GM20431 (cell line): ENCODE measurements at regions not wholly inside any gene's neighbourhood (a gene's known extent, or its start where the extent isn't known, plus 50 kb on each side); places are given as distances from the start of the nearest gene placed in this dataset.
"Not testable (repeated sequence)": the region's sequence is repeated elsewhere in the genome, so short reads cannot be mapped to it uniquely, and the experiment has no call there.

Source experiments
- in situ Hi-C: fragments of 300-500 bp; cut with MseI, MboI; formaldehyde crosslinking; loops from one replicate; pipeline ENCODE4 v1.15.0; 2020; ENCODE audit warnings: low sequenced_read_pairs; ENCODE audit not compliant: unreplicated experiment

DNA sequence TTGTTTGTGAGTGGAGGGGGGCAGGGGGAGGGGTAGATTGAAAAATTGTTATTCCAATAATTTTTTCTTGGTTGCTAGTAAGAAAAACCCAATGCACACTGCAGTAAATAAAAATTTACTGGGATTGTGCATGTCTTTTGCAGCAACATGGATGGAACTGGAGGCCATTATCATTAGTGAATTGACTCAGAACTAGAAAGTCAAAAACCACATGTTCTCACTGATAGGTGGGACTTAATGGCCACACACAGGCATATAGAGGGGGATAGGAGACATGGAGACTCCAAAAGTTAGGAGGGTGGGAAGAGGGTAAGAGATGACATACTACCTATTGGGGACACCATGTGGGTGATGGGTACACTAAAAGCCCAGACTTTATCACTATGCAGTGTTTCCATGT is 67.2 kb downstream of the BUB3 start:
- in situ Hi-C loops: no loop called here

GRCh38 chr10:123222832-123223231 is 68.6 kb downstream of the BUB3 start:
- in situ Hi-C loops: no loop called here

DNA sequence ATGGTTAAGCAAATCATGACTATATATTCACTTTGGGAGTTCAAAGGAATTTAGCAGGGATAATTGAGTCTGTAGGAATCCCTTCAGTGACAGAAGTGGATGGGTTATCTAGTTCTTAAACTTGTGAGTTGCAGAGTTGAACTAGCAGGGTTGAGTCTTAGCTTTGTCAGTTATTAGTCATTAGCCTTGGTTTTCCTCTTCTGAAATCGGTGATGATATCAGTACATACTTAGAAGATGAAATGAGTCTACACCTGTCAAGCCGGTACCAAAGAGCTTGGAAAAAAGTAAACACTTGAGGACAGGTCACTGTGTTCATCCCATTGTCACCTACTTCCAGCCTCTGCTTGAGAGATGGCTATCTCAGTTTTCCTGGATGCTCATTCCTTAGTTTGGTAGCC is 73.5 kb downstream of the BUB3 start:
- in situ Hi-C loops: no loop called here

DNA sequence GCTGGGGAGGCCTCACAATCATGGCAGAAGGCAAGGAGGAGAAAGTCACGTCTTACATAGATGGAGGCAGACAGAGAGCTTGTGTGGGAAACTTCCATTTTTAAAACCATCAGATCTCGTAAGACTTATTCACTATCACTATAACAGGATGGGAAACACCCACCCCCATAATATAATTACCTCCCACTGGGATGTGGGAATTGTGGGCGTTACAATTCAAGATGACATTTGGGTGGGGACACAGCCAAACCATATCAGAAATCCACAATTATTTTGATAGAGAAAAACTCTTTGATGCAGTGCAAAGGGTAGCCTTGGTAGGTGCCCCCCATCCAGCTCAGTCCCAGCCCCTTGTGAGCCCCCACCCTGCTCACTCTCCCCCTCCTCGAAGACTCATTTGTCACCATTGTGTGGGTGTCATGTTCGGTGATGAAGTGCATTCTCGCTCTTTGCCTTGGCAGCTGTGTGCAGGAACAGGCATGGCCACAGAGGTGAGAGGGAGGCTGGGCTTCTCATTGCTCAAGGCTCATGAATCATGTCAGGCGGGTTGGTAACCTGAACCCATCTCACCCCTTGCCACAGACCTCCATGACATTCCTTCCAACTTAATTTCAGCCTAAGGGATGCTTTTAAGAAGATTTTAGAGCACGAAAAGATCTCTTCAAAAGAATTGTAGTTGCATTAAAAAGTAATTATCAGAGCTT is 75.9 kb downstream of the BUB3 start:
- in situ Hi-C loops: no loop called here

DNA sequence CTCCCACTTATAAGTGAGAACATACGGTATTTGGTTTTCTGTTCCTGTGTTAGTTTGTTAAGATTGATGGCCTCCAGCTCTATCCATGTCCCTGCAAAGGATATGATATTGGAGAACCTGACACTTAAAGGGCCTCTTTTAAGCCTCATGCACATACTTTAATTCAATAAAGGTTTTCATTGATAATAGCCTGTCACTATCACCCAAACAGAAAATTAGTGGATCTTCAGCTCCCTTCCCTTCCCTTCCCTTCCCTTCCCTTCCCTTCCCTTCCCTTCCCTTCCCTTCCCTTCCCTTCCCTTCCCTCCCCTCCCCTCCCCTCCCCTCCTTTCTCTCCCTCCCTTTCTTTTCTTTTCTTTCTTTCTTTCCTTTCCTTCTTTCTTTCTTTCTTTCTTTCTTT is 78.7 kb downstream of the BUB3 start:
- in situ Hi-C loops: not testable (repeated sequence)

- in situ Hi-C loops: not testable (repeated sequence)
Measured at GRCh38 chr10:123235014-123235413, 80.8 kb downstream of the BUB3 start.

DNA sequence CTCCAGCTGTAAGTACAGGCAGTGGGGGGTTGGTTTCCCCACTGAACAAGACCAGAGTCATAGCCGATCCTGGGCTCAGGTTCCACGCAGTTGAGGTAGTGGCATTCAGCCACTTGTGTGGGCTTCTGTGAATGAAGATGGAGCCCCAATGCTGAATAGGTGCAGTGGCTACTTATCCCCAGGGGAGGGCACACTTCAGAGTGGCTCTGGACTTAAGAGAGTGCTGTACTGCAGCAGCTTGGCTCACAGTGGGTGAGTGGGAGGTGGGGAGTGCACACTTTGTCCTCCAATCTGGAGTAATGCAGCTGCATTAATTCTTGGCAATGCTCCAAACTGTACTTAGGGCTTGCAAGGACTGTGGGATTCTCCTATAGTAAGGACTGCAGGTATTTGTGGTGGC is 81.9 kb downstream of the BUB3 start:
- in situ Hi-C loops: no loop called here

GRCh38 chr10:123240250-123240649 is 86.0 kb downstream of the BUB3 start:
- in situ Hi-C loops: no loop called here

- in situ Hi-C loops: no loop called here
Measured at GRCh38 chr10:123240776-123241175, 86.6 kb downstream of the BUB3 start.

GRCh38 chr10:123241391-123242141 is 87.4 kb downstream of the BUB3 start:
- in situ Hi-C loops: no loop called here

DNA sequence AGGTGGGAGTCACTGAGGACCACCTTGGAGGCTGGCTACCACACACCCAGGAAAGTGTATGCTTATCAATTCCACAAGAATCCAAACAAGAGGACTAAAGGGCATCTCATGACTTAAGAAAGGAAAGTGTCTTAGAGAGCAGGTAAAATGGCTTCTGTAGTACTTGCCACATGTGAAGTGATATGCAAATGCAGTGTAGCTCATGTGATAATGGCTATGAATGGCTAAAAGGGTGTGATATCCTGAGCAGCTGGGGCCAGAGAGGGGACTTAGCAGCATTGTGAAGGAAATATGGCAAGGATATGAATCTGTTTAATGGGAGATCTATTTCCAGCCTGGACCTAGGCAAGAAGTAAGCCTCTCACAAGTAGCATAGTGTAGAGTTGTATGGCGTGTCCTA is 90.5 kb downstream of the BUB3 start:
- in situ Hi-C loops: no loop called here

DNA sequence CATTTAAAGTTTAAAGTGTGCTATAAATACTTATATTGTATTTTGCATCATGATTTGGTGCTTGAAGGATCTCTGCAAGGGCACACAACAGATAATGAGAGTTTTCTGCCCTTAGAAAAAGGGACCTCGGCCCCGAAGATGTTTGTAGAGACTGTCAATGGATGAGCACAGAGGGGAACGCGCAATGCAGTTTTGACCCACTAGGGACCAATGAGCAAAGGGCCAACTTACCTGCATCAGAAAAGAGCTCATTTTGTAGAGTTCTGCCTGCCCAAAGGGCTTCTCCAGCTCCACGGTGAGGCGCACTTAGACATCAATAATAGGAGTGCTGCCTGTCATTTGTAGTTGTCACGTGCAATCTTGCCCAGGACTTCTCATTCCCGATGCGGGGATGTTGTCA is 91.1 kb downstream of the BUB3 start:
- in situ Hi-C loops: no loop called here

- in situ Hi-C loops: no loop called here
Measured at GRCh38 chr10:123249894-123250293, 95.7 kb downstream of the BUB3 start.

GRCh38 chr10:123250640-123251039 is 96.4 kb downstream of the BUB3 start:
- in situ Hi-C loops: no loop called here

DNA sequence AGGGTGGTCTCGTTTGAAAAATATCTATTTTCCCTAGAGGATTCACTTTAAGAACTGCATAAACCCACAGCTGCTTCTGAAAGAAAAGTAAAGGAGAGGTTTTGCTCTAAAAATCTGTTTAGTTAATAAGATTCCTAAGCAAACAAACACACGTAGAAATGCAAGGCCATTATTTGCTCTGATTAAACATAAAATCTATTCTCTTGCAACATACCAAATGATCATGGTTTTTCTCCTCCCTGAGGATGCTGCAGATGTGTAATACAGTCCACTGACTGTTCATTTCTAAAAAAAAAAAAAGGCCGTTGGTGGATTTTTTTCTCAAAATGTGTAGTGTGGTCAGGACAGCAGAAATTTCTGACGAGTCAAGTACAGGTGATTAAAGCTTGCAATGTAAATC is 98.6 kb downstream of the BUB3 start:
- in situ Hi-C loops: no loop called here

GRCh38 chr10:123254343-123254742 is 100.1 kb downstream of the BUB3 start:
- in situ Hi-C loops: not testable (repeated sequence)

GRCh38 chr10:123257904-123258456 is 103.8 kb downstream of the BUB3 start:
- in situ Hi-C loops: no loop called here

GRCh38 chr10:123259081-123259480 is 104.9 kb downstream of the BUB3 start:
- in situ Hi-C loops: no loop called here

DNA sequence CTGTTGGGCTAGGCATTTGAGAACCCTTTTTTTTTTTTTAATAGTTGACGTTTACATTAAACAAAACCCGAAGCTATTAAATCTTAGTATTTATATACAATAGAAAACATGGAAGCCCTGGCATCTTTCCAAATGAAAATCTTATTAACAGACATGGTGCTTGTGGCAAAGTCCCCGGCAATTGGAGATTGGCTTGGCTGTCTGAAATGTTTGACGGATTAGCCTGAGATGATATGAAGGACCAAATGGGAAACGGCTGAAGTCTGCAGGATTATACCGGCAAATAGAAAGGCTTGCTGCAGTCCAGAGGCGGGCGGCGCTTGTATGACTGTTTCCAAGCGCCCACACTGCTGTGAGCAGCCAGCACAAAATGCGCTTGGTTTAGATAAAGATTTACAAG is 105.6 kb downstream of the BUB3 start:
- in situ Hi-C loops: no loop called here

DNA sequence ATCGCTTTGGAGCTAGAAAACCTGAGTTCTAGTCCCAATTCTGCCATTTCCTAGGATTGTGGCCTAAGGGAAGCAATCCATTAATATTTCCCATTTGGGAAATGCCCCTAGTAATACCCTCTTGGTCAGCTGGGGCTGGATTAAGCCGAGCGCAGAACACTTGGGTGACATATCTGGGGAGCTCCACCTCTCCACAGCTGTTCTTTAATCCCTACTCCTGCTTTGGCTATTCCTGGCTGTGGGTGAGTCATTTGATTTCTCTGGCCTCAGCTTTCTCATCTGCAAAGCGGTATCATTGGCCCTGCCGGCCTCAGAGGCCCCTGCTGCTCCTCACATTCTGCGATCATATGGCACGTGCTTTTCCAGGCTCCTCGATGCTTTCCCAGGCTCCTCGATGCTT is 108.3 kb downstream of the BUB3 start:
- in situ Hi-C loops: no loop called here

GRCh38 chr10:123266971-123267370 is 112.8 kb downstream of the BUB3 start:
- in situ Hi-C loops: no loop called here
